ENCODE measurements at regions not wholly inside any gene's neighbourhood (a gene's known extent, or its start where the extent isn't known, plus 50 kb on each side); places are given as distances from the start of the nearest gene placed in this dataset.
A peak's percentile ranks its signal among the peaks of the same experiment; 100 is the strongest.

GRCh38 chr6:144690133-144690532 is 405.0 kb downstream of the UTRN start:
- Histone ChIP-seq H3K14ac (ENCODE audit: insufficient read depth, low read length) (peak overlapping the region; percentile 64; the same call in 1 of the 2 replicates), H3K18ac (ENCODE audit: insufficient read length, low read depth, low read length) (no peak overlapping the region), H2BK20ac (ENCODE audit: low read depth, low read length, poor library complexity, severe bottlenecking) (no peak overlapping the region), H3K23me2 (ENCODE audit: insufficient read length, low read depth, low read length, poor library complexity, severe bottlenecking) (no peaks in the 10 kb centered on the region), H3K27me3 (ENCODE audit: insufficient read depth, low read length) (no peaks in the 10 kb centered on the region), H2BK5ac (ENCODE audit: insufficient read length, low read length) (no peak overlapping the region), H2AK5ac (ENCODE audit: insufficient read length, low read length) (no peak overlapping the region), H2BK15ac (ENCODE audit: low read depth, low read length) (no peak overlapping the region), H4K8ac (replicated peaks; ENCODE audit: insufficient read length, low read depth, low read length) (no peak overlapping the region), H3K4me1 (ENCODE audit: insufficient read depth, low read length) (peaks cover 2% of the 10 kb centered on the region; the same call in 1 of the 2 replicates), H3K56ac (ENCODE audit: insufficient read length, low read depth, low read length) (no peak overlapping the region), H3K79me2 (ENCODE audit: insufficient read depth, low read length) (no peaks in the 10 kb centered on the region), H3K4ac (ENCODE audit: low read depth, low read length) (no peak overlapping the region), H2AFZ (ENCODE audit: low read length) (no peak overlapping the region), H4K5ac (ENCODE audit: insufficient read length, low read depth, low read length) (no peak overlapping the region), H3K9ac (ENCODE audit: extremely low read depth, insufficient read length, low read length) (no peak overlapping the region), H2BK12ac (ENCODE audit: insufficient read length, low read depth, low read length) (no peak overlapping the region), H3K79me1 (ENCODE audit: insufficient read depth, low read depth, low read length, poor library complexity, severe bottlenecking) (no peaks in the 10 kb centered on the region), H3K4me2 (ENCODE audit: insufficient read depth, insufficient read length, low read length) (no peak overlapping the region), H3K9me3 (ENCODE audit: control insufficient read depth, low read depth, low read length) (no peaks in the 10 kb centered on the region), H4K20me1 (ENCODE audit: control insufficient read depth, insufficient read depth, insufficient read length) (no peaks in the 10 kb centered on the region), H4K91ac (ENCODE audit: insufficient read length, low read depth, low read length) (no peak overlapping the region), H2BK120ac (ENCODE audit: low read depth, low read length, poor library complexity, severe bottlenecking) (no peak overlapping the region), H3T11ph (ENCODE audit: low read length) (no peak overlapping the region), H3K23ac (ENCODE audit: insufficient read length, low read depth, low read length) (no peak overlapping the region), H3K27ac (ENCODE audit: insufficient read length, low read depth, low read length) (no peak overlapping the region)
- Mint-ChIP-seq H3K9me3 (peaks cover 33 to 34% of the 10 kb centered on the region in 2 experiments), H3K27me3 (ENCODE audit: low read depth) (no peaks in the 10 kb centered on the region), H3K4me1 (peaks cover 53 to 60% of the 10 kb centered on the region in 2 experiments), H3K4me3 (no peak overlapping the region), H3K36me3 (ENCODE audit: insufficient read depth in 1 of 3, low read depth in 3 of 3) (peaks cover 24 to 71% (median 42%) of the 10 kb centered on the region in 3 experiments), H3K27ac (peak overlapping the region in 2 of 3 experiments; percentile 36 to 47; a peak in 2 of 7 replicates)
- DNase-seq, result no peak
- no peak for TF ChIP-seq CTCF (conservative IDR thresholded peaks at IDR 0.05)
- WGBS (ENCODE audit: extremely low coverage, insufficient read length, low lambda C conversion rate), result no CpG with 5 or more reads among the region's 1 CpG

Measured in H9 (cell line).